B cell (primary cell): ENCODE measurements at regions not wholly inside any gene's neighbourhood (a gene's known extent, or its start where the extent isn't known, plus 50 kb on each side); places are given as distances from the start of the nearest gene placed in this dataset.

Experiments
- ATAC-seq: fragments of 200-7000 bp; cut with Tn5 transposase; one replicate; pipeline ENCODE4 v1.10.0; 2021; ENCODE audit warnings: low read depth, mild to moderate bottlenecking, moderate number of reproducible peaks, moderate library complexity
- CTCF ChIA-PET: fragments of 350-600 bp; sonication (Branson Sonifier 250); formaldehyde crosslinking; loops from one replicate; lab custom pipeline; 2021; ENCODE audit warnings: antibody characterized with exemption, inconsistent platforms; lab: Charles Lee
- POLR2A ChIA-PET: fragments of 350-600 bp; sonication (Branson Sonifier 250); formaldehyde crosslinking; loops from one replicate; lab custom pipeline; 2021; ENCODE audit warnings: antibody characterized with exemption; lab: Charles Lee
- DNase-seq: peaks from one replicate; pipeline ENCODE4 v3.0.0; 2013
- H2AFZ ChIP-seq: 2 replicates; pipeline ENCODE4 v1.6.1; 2012; ENCODE audit warnings: mild to moderate bottlenecking, low read depth, low read length; ENCODE audit not compliant: insufficient read depth, poor library complexity, severe bottlenecking
- H3K27ac ChIP-seq, 2 donors: 1 replicate in 1 of 2; 2 replicates in 1 of 2; pipeline ENCODE4 v1.5.1; 2012 to 2013; ENCODE audit warnings: low read length in 2 of 2, mild to moderate bottlenecking in 2 of 2, moderate library complexity in 1 of 2
- H3K27me3 ChIP-seq, 4 experiments: fragments of 200-600 bp in 1 of 4; sonication (generic) in 1 of 4; replicated peaks in 1 of 4; 1 replicate in 2 of 4; 2 replicates in 2 of 4; pipeline versions ENCODE4 v1.6.1 to v1.7.0; 2013 to 2016; ENCODE audit warnings: low read length in 3 of 4, mild to moderate bottlenecking in 2 of 4, mixed read lengths in 1 of 4, moderate library complexity in 1 of 4; ENCODE audit not compliant: insufficient read depth in 4 of 4, control insufficient read depth in 3 of 4; ENCODE audit errors: control extremely low read depth in 1 of 4
- H3K36me3 ChIP-seq, 2 experiments: replicated peaks in 1 of 2; 1 replicate in 1 of 2; 2 replicates in 1 of 2; pipeline versions ENCODE4 v1.6.1 to v1.7.1; 2013; ENCODE audit warnings: low read length in 1 of 2; ENCODE audit not compliant: insufficient read depth in 2 of 2, control insufficient read depth in 1 of 2; ENCODE audit errors: control extremely low read depth in 1 of 2, extremely low read depth in 1 of 2
- H3K4me1 ChIP-seq, 2 donors: fragments of 200-600 bp in 1 of 2; sonication (generic) in 1 of 2; 1 replicate in 1 of 2; 2 replicates in 1 of 2; pipeline versions ENCODE4 v1.5.1 to v1.6.1; 2013 to 2017; ENCODE audit warnings: low read length in 2 of 2; ENCODE audit not compliant: control insufficient read depth in 2 of 2, insufficient read depth in 2 of 2
- H3K4me2 ChIP-seq: replicated peaks from 2 replicates; pipeline ENCODE3; 2012; ENCODE audit warnings: mild to moderate bottlenecking, low read depth, low read length; ENCODE audit not compliant: poor library complexity, severe bottlenecking
- H3K4me3 ChIP-seq, 5 experiments: fragments of 200-600 bp in 1 of 5; sonication (generic) in 1 of 5; 1 replicate in 3 of 5; 2 replicates in 2 of 5; pipeline versions ENCODE4 v1.5.1 to v1.7.0; 2011 to 2016; ENCODE audit warnings: low read length in 4 of 5, mild to moderate bottlenecking in 4 of 5, low read depth in 2 of 5, control low read depth in 1 of 5, moderate library complexity in 1 of 5; ENCODE audit not compliant: insufficient read depth in 1 of 5; ENCODE audit errors: control extremely low read depth in 1 of 5, extremely low read depth in 1 of 5
- H3K79me2 ChIP-seq: fragments of 200-600 bp; sonication (generic); one replicate; pipeline ENCODE4 v1.6.0; 2016; ENCODE audit warnings: low read length; ENCODE audit not compliant: control insufficient read depth, insufficient read depth
- H3K9ac ChIP-seq: fragments of 200-600 bp; sonication (generic); 2 replicates; pipeline ENCODE4 v1.6.1; 2017; ENCODE audit warnings: mild to moderate bottlenecking, low read length, moderate library complexity
- H3K9me3 ChIP-seq, 3 donors: one replicate each; pipeline versions ENCODE4 v1.6.1 to v1.7.1; 2013; ENCODE audit warnings: low read length in 2 of 3; ENCODE audit not compliant: control insufficient read depth in 2 of 3, insufficient read depth in 1 of 3; ENCODE audit errors: control extremely low read depth in 1 of 3
- H4K20me1 ChIP-seq: 2 replicates; pipeline ENCODE4 v1.6.0; 2012; ENCODE audit warnings: mild to moderate bottlenecking, low read length; ENCODE audit not compliant: insufficient read depth, control insufficient read depth, poor library complexity, severe bottlenecking
- H3K27ac Mint-ChIP-seq: one replicate; pipeline ENCODE4 v1.8.0; 2021; ENCODE audit warnings: mixed read lengths
- H3K27me3 Mint-ChIP-seq: one replicate; pipeline ENCODE4 v1.8.0; 2021; ENCODE audit warnings: mixed read lengths
- H3K4me1 Mint-ChIP-seq: one replicate; pipeline ENCODE4 v1.8.0; 2021; ENCODE audit warnings: mixed read lengths
- H3K4me3 Mint-ChIP-seq: one replicate; pipeline ENCODE4 v1.8.0; 2021; ENCODE audit warnings: mixed read lengths
- H3K9me3 Mint-ChIP-seq: one replicate; pipeline ENCODE4 v1.8.0; 2022; ENCODE audit warnings: mixed read lengths; ENCODE audit not compliant: insufficient read depth
- CTCF ChIP-seq: fragments of 200-600 bp; IDR thresholded peaks from one replicate; pipeline ENCODE4 v1.8.0; 2022; ENCODE audit warnings: antibody characterized with exemption, mild to moderate bottlenecking
- EZH2 ChIP-seq: IDR thresholded peaks from 2 replicates; pipeline ENCODE4 v1.6.1; 2012; ENCODE audit warnings: borderline replicate concordance, low read depth, mild to moderate bottlenecking, moderate library complexity, low read length; ENCODE audit not compliant: insufficient read depth, poor library complexity, severe bottlenecking
- WGBS: methylation state at CpG from one replicate; pipeline ENCODE4 v1.1.5; 2013; ENCODE audit warnings: missing lambda C conversion rate; ENCODE audit not compliant: insufficient coverage; 5-methylcytosine and 5-hydroxymethylcytosine counted together
- intact Hi-C: fragments of 100-400 bp; cut with micrococcal nuclease; formaldehyde crosslinking; loops from one replicate; pipeline ENCODE4 v1.10.0; 2022

DNA sequence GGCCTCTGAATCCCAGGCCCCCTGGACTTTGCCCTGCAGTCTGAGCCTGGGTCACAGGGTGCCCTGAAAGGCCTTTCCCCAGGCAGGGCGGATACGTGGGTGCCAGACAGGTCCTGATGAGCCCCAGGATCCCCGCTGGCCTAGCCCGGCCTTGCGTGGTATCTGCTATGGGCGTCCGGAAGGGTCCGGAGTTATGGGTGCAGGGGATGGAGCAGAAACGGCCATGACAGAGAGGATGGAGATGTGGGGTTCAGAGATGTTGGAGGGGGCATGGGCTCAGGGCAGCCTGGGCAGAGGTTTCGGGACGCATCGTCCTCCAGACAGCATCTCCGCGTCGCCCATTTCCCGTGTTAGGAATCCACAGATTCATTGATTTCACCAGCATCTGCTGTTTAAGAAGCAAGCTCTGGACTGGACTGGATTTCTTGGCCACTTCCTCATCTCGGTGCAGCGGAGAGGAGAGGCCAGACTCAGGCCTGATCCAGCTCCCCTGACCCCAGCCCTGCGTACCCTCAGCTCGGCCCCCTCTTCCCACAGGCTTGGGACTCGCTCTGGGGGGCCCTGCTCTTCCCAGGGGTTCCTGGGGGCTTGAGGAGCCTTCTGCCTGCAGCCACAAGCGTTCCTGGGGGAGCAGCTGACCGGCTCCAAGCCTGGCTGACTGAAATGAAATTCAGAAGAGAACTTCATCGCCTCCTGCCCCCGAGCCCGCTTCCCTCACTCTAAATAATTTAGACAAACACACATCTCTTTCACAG is 86.9 kb upstream of the ADRA2C start:
- Mint-ChIP-seq H3K4me3 (no peak overlapping the region), H3K27ac (no peak overlapping the region), H3K9me3 (no peaks in the 10 kb centered on the region), H3K27me3 (peaks cover 11% of the 10 kb centered on the region), H3K4me1 (no peaks in the 10 kb centered on the region)
- no peak overlapping the region for H3K4me2 ChIP-seq
- 82% methylated on average over 26 of the region's 26 CpGs for WGBS
- intact Hi-C loops = no loop called here
- no peak overlapping the region for H2AFZ ChIP-seq
- no peak for TF ChIP-seq CTCF
- no peak for TF ChIP-seq EZH2
- no peaks in the 10 kb centered on the region for H3K79me2 ChIP-seq
- no peaks in the 10 kb centered on the region for H3K4me1 ChIP-seq
- H4K20me1 ChIP-seq = no peaks in the 10 kb centered on the region
- ATAC-seq = no peak
- peaks cover 0 to 8% (median 0%) of the 10 kb centered on the region in 4 experiments for H3K27me3 ChIP-seq
- H3K36me3 ChIP-seq = no peaks in the 10 kb centered on the region
- DNase-seq = no peak
- ChIA-PET POLR2A (no interaction called here), CTCF (no interaction called here)
- H3K9me3 ChIP-seq = peaks cover 0 to 8% (median 0%) of the 10 kb centered on the region in 3 donors
- H3K27ac ChIP-seq = no peak overlapping the region
- no peak overlapping the region for H3K9ac ChIP-seq
- H3K4me3 ChIP-seq = no peak overlapping the region

DNA sequence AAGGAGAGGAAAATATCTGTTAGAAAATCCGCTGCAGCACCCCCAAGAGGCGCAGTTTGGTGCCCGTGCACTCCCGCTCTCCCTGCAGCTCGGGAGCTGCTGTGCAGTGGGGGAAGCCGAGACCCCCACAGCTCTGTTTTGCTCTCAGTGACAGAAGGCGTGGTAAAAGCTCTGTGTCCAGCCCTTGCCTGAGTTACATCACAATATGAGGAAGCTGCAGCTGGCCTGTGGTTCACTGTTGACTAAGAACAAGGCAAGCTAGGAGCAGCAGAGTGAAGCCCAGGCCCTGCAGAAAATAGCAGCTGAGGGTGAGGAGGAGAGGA is 88.5 kb upstream of the ADRA2C start:
- Histone ChIP-seq H3K9ac (no peak overlapping the region), H3K79me2 (no peaks in the 10 kb centered on the region), H3K4me1 (no peaks in the 10 kb centered on the region), H3K36me3 (no peaks in the 10 kb centered on the region), H3K9me3 (peaks cover 0 to 19% (median 0%) of the 10 kb centered on the region in 3 donors), H3K27me3 (peaks cover 0 to 8% (median 0%) of the 10 kb centered on the region in 4 experiments), H3K27ac (no peak overlapping the region), H4K20me1 (no peaks in the 10 kb centered on the region), H3K4me2 (no peak overlapping the region), H3K4me3 (no peak overlapping the region), H2AFZ (no peak overlapping the region)
- ATAC-seq = no peak
- no peaks in the 10 kb centered on the region for H3K9me3 Mint-ChIP-seq
- H3K27ac Mint-ChIP-seq = no peak overlapping the region
- H3K4me3 Mint-ChIP-seq = no peak overlapping the region
- no peaks in the 10 kb centered on the region for H3K4me1 Mint-ChIP-seq
- intact Hi-C loops = no loop called here
- POLR2A ChIA-PET = no interaction called here
- TF ChIP-seq EZH2 (no peak), CTCF (no peak)
- H3K27me3 Mint-ChIP-seq = peaks cover 11% of the 10 kb centered on the region
- WGBS = 43% methylated on average over 7 of the region's 7 CpGs
- CTCF ChIA-PET = no interaction called here
- DNase-seq = no peak
